Transverse colon (tissue), 4 donors: ENCODE measurements at regions not wholly inside any gene's neighbourhood (a gene's known extent, or its start where the extent isn't known, plus 50 kb on each side); places are given as distances from the start of the nearest gene placed in this dataset.

Experiments used
- DNase-seq: peaks from one replicate; pipeline ENCODE4 v3.0.0-alpha.2; 2019
- H3K27ac ChIP-seq, 4 donors: fragments of 200-600 bp; sonication (generic); 2 replicates each; pipeline ENCODE4 v1.5.1; 2016 to 2018; ENCODE audit warnings: inconsistent platforms in 4 of 4
- H3K27me3 ChIP-seq: fragments of 200-600 bp; sonication (generic); 2 replicates; pipeline ENCODE4 v1.5.1; 2017; ENCODE audit warnings: inconsistent platforms
- H3K36me3 ChIP-seq, 4 donors: fragments of 200-600 bp; sonication (generic); 2 replicates each; pipeline ENCODE4 v1.5.1; 2017 to 2019; ENCODE audit warnings: inconsistent platforms in 4 of 4
- H3K4me1 ChIP-seq, 4 donors: fragments of 200-600 bp; sonication (generic); 2 replicates each; pipeline ENCODE4 v1.5.1; 2017 to 2020; ENCODE audit warnings: inconsistent platforms in 4 of 4
- H3K4me3 ChIP-seq, 4 donors: fragments of 200-600 bp; sonication (generic); 1 replicate in 1 of 4; 2 replicates in 3 of 4; pipeline versions ENCODE4 v1.5.1 to v1.6.1; 2017 to 2019; ENCODE audit warnings: inconsistent platforms in 4 of 4
- H3K9me3 ChIP-seq, 2 donors: fragments of 200-600 bp; sonication (generic); 2 replicates each; pipeline ENCODE4 v1.5.1; 2017 to 2019; ENCODE audit warnings: inconsistent platforms in 2 of 2
- EP300 ChIP-seq: sonication (generic); formaldehyde crosslinking; IDR thresholded peaks from one replicate; pipeline ENCODE4 v1.6.1; 2017; ENCODE audit warnings: antibody characterized with exemption, low read depth
- POLR2A ChIP-seq: fragments of 450-650 bp; IDR thresholded peaks from one replicate; pipeline ENCODE4 v1.6.1; 2016; ENCODE audit warnings: antibody characterized with exemption, mild to moderate bottlenecking, moderate library complexity
- POLR2AphosphoS5 ChIP-seq, 3 donors: sonication (generic); formaldehyde crosslinking; IDR thresholded peaks; one replicate each; pipeline ENCODE4 v1.6.1; 2016; ENCODE audit warnings: antibody characterized with exemption in 3 of 3
- WGBS, 2 donors: methylation state at CpG; one replicate each; pipeline ENCODE4 v1.1.5; 2018; ENCODE audit warnings: low coverage in 1 of 2; 5-methylcytosine and 5-hydroxymethylcytosine counted together
- in situ Hi-C, 4 donors: fragments of 200-750 bp; cut with MboI; loops; one replicate each; pipeline versions ENCODE4 v1.15.0 to v1.15.1; 2017; ENCODE audit warnings: low sequenced_read_pairs in 3 of 4, low pct_ligation_motif_present in 1 of 4, low pct_unique_long_range_greater_than_20kb in 1 of 4
- intact Hi-C: fragments of 100-400 bp; cut with DNase I; formaldehyde crosslinking; loops from one replicate; pipeline ENCODE4 v1.15.1; 2023; ENCODE audit warnings: low total_unique reads
- TF ChIP-seq, protein P1 (sequence below), 5 experiments: fragments of 200-600 bp in 3 of 5; fragments of 450-650 bp in 2 of 5; sonication (generic) in 3 of 5; IDR thresholded peaks; 1 replicate in 2 of 5; 2 replicates in 3 of 5; pipeline ENCODE4 v1.5.1; 2016 to 2017; ENCODE audit warnings: antibody characterized with exemption in 5 of 5, inconsistent platforms in 3 of 5, mild to moderate bottlenecking in 2 of 5, moderate library complexity in 1 of 5

DNA sequence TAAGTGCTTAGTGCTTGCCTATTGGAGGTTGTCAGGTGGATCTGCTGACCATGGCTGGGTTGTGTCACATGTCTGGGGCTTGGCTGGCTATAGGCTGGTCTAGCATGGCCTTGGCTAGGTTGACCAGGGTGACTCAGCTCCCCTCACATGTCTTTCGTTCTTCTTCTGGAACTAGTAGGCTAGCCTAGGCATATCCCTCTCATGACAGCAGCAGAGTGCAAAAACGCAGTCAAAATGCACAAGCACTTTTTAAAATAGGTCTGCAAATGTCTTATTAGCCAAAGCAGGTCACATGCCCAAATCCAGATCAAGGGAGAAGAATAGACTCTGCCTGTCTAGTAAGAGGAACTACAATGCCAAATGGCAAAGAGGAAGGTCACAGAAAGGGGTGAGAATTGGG, 179.7 kb upstream of the ACVR2A start:
- Histone ChIP-seq H3K4me3 (no peak overlapping the region), H3K27ac (no peak overlapping the region), H3K27me3 (no peaks in the 10 kb centered on the region), H3K4me1 (no peaks in the 10 kb centered on the region), H3K36me3 (no peaks in the 10 kb centered on the region), H3K9me3 (no peaks in the 10 kb centered on the region)
- intact Hi-C loops (no loop called here), in situ Hi-C loops (no loop called here)
- WGBS, 2 donors, result 57 to 79% methylated on average over 1 to 2 of the region's 2 CpGs
- DNase-seq, result no peak
- TF ChIP-seq, protein P1, sequence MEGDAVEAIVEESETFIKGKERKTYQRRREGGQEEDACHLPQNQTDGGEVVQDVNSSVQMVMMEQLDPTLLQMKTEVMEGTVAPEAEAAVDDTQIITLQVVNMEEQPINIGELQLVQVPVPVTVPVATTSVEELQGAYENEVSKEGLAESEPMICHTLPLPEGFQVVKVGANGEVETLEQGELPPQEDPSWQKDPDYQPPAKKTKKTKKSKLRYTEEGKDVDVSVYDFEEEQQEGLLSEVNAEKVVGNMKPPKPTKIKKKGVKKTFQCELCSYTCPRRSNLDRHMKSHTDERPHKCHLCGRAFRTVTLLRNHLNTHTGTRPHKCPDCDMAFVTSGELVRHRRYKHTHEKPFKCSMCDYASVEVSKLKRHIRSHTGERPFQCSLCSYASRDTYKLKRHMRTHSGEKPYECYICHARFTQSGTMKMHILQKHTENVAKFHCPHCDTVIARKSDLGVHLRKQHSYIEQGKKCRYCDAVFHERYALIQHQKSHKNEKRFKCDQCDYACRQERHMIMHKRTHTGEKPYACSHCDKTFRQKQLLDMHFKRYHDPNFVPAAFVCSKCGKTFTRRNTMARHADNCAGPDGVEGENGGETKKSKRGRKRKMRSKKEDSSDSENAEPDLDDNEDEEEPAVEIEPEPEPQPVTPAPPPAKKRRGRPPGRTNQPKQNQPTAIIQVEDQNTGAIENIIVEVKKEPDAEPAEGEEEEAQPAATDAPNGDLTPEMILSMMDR (IDR thresholded peaks at IDR 0.05), result no peak
- TF ChIP-seq POLR2A, result no peak
- no peak for TF ChIP-seq EP300

DNA sequence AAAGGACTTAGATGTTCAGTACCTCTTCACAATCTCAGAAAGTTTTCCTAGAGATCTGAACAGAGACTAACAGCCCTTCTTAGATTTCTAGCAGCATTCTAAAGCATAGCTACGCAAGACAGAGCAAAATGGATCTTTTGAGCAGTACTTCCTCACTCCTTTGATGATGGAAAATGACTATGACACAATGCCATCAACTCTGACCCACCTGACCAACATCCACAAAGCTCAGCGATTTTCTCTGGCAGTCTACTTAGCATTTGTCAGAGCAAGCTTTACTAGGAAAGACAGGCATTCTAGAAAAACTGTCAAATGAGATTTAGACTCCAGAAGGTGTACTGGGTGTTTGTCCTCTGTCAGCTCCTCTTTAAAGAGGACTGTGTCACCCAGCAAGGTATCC, 180.9 kb upstream of the ACVR2A start:
- Histone ChIP-seq H3K27ac (no peak overlapping the region), H3K9me3 (no peaks in the 10 kb centered on the region), H3K36me3 (no peaks in the 10 kb centered on the region), H3K4me3 (no peak overlapping the region), H3K27me3 (no peaks in the 10 kb centered on the region), H3K4me1 (no peaks in the 10 kb centered on the region)
- TF ChIP-seq POLR2AphosphoS5 (IDR thresholded peaks at IDR 0.05) (no peak), POLR2A (no peak), EP300 (no peak)
- TF ChIP-seq, protein P1 (IDR thresholded peaks at IDR 0.05), result no peak
- no peak for DNase-seq
- intact Hi-C loops, result no loop called here
- in situ Hi-C loops, result no loop called here
- 67 to 71% methylated on average over 2 of the region's 2 CpGs for WGBS, 2 donors

DNA sequence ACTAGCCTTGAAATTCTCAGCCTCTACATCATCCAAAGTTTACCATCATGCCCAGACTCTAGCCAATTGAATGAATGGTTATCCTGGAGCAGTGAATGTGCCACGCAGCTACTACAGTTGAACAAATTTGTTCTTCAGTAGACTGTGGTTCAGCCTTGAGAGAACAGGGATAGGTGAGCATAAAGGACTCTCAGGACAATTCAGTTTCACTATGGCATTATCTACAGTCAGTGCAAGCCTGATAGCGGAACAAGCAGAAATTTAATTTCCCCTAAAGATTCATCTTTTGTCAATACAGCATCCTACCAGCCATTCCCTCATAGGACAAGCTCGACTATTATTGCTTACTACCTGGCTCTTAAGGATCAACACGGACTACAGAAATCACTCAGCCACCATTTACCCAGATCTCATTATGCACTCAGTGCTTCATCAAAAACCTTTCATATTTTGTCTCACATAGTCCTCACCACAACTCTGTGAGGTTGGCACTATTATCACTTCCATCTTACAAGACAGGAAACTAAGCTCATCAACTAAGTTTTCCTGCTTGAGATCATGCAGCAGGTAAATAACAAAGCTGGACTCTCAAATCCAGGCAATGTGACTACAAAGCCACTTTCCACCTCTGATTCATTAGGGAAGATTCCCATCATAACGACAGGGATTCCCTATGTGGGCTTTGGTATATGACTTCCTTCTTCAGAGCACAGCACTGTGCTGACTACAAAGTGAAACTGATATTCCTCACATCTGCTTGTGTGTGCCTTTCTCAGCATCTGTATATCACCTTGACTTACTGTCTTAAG, 181.5 kb upstream of the ACVR2A start:
- WGBS, 2 donors, result 65 to 74% methylated on average over 4 to 5 of the region's 5 CpGs
- H3K27ac ChIP-seq, result no peak overlapping the region
- H3K27me3 ChIP-seq, result no peaks in the 10 kb centered on the region
- no peaks in the 10 kb centered on the region for H3K4me1 ChIP-seq
- TF ChIP-seq POLR2AphosphoS5 (IDR thresholded peaks at IDR 0.05) (no peak), EP300 (no peak), POLR2A (no peak)
- TF ChIP-seq, protein P1 (IDR thresholded peaks at IDR 0.05), result no peak
- H3K4me3 ChIP-seq, result no peak overlapping the region
- H3K36me3 ChIP-seq, result no peaks in the 10 kb centered on the region
- intact Hi-C loops (no loop called here), in situ Hi-C loops (no loop called here)
- no peak for DNase-seq
- H3K9me3 ChIP-seq, result no peaks in the 10 kb centered on the region

DNA sequence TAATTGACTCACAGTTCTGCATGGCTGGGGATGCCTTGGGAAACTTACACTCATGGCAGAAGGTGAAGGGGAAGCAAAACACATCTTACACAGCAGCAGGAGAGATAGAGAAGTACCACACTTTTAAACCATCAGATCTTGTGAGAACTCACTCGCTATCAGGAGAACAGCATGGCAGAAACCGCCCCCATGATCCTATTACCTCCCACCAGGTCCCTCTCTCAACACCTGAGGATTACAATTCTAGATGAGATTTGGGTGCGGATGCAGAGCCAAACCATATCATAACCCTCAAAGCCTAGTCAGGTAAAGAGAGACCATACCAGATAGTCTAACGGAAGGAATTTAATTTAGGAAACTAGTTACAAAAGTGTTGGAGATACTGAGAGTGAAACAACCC, 182.6 kb upstream of the ACVR2A start:
- WGBS, 2 donors, result 82 to 92% methylated on average over 2 to 4 of the region's 4 CpGs
- DNase-seq, result no peak
- no peaks in the 10 kb centered on the region for H3K27me3 ChIP-seq
- no peaks in the 10 kb centered on the region for H3K36me3 ChIP-seq
- intact Hi-C loops (no loop called here), in situ Hi-C loops (no loop called here)
- no peak overlapping the region for H3K27ac ChIP-seq
- H3K4me3 ChIP-seq, result no peak overlapping the region
- H3K4me1 ChIP-seq, result no peaks in the 10 kb centered on the region
- TF ChIP-seq POLR2AphosphoS5 (IDR thresholded peaks at IDR 0.05), result no peak
- TF ChIP-seq EP300, result no peak
- TF ChIP-seq, protein P1 (IDR thresholded peaks at IDR 0.05), result no peak
- no peak for TF ChIP-seq POLR2A
- H3K9me3 ChIP-seq, result no peaks in the 10 kb centered on the region
